Activated naive CD4-positive, alpha-beta T cell treated with anti-CD3 and anti-CD28 coated beads, Interleukin-2, amount 10 ng/mL, durations not matched to agents 7 days and 5 days (primary cell): ENCODE measurements at regions not wholly inside any gene's neighbourhood (a gene's known extent, or its start where the extent isn't known, plus 50 kb on each side); places are given as distances from the start of the nearest gene placed in this dataset.

Source experiments
- CTCF ChIA-PET: fragments of 350-600 bp; sonication (Branson Sonifier 250); formaldehyde crosslinking; loops from one replicate; lab custom pipeline; 2021; ENCODE audit warnings: antibody characterized with exemption; lab: Charles Lee
- DNase-seq: peaks from one replicate; pipeline ENCODE4 v3.0.0-alpha.2; 2020
- H3K27ac Mint-ChIP-seq: one replicate; pipeline ENCODE4 v1.8.0; 2021; ENCODE audit warnings: mild to moderate bottlenecking, moderate library complexity, mixed read lengths
- H3K27me3 Mint-ChIP-seq: one replicate; pipeline ENCODE4 v1.8.0; 2021; ENCODE audit warnings: mild to moderate bottlenecking, mixed read lengths
- H3K36me3 Mint-ChIP-seq: one replicate; pipeline ENCODE4 v1.8.0; 2021; ENCODE audit warnings: mixed read lengths
- H3K4me1 Mint-ChIP-seq: one replicate; pipeline ENCODE4 v1.8.0; 2021; ENCODE audit warnings: mixed read lengths
- H3K4me3 Mint-ChIP-seq: one replicate; pipeline ENCODE4 v1.8.0; 2021; ENCODE audit warnings: mild to moderate bottlenecking, moderate library complexity, mixed read lengths
- H3K9me3 Mint-ChIP-seq: one replicate; pipeline ENCODE4 v1.8.0; 2021; ENCODE audit warnings: mixed read lengths

GRCh38 chr2:241986836-241987641 lies 117.5 kb downstream of the RTP5 start:
- Mint-ChIP-seq H3K9me3 (peaks cover 24% of the 10 kb centered on the region), H3K4me1 (peaks cover 16% of the 10 kb centered on the region), H3K27me3 (peaks cover 6% of the 10 kb centered on the region), H3K4me3 (no peak overlapping the region), H3K27ac (peak overlapping the region; percentile 55), H3K36me3 (no peaks in the 10 kb centered on the region)
- CTCF ChIA-PET, result no interaction called here
- DNase-seq, result no peak

- CTCF ChIA-PET, result interaction anchor here (1.0 kb wide), 1 partner anchor 36 kb away, joined by 3 read pairs; no protein-coding TSS in a partner anchor
- Mint-ChIP-seq H3K9me3 (peaks cover 24% of the 10 kb centered on the region), H3K4me1 (peaks cover 16% of the 10 kb centered on the region), H3K4me3 (no peak overlapping the region), H3K27me3 (peaks cover 6% of the 10 kb centered on the region), H3K27ac (no peak overlapping the region), H3K36me3 (no peaks in the 10 kb centered on the region)
- DNase-seq, result no peak
Measured at GRCh38 chr2:241987726-241988125, 118.2 kb downstream of the RTP5 start.

GRCh38 chr2:241988146-241988545 lies 118.6 kb downstream of the RTP5 start:
- DNase-seq, result no peak
- Mint-ChIP-seq H3K36me3 (no peaks in the 10 kb centered on the region), H3K9me3 (peaks cover 24% of the 10 kb centered on the region), H3K27me3 (peaks cover 6% of the 10 kb centered on the region), H3K27ac (no peak overlapping the region), H3K4me1 (peaks cover 16% of the 10 kb centered on the region), H3K4me3 (no peak overlapping the region)
- CTCF ChIA-PET, result interaction anchor here (1.0 kb wide), 1 partner anchor 36 kb away, joined by 3 read pairs; no protein-coding TSS in a partner anchor

- peaks cover 24% of the 10 kb centered on the region for H3K9me3 Mint-ChIP-seq
- CTCF ChIA-PET, result no interaction called here
- H3K4me1 Mint-ChIP-seq, result peaks cover 14% of the 10 kb centered on the region
- H3K27me3 Mint-ChIP-seq, result peaks cover 6% of the 10 kb centered on the region
- no peaks in the 10 kb centered on the region for H3K36me3 Mint-ChIP-seq
- H3K27ac Mint-ChIP-seq, result no peak overlapping the region
- H3K4me3 Mint-ChIP-seq, result no peak overlapping the region
- no peak for DNase-seq
Measured at GRCh38 chr2:241989074-241989473, 119.5 kb downstream of the RTP5 start.

- peaks cover 7% of the 10 kb centered on the region for H3K4me1 Mint-ChIP-seq
- no peak overlapping the region for H3K27ac Mint-ChIP-seq
- peaks cover 2% of the 10 kb centered on the region for H3K27me3 Mint-ChIP-seq
Measured at GRCh38 chr2:241990466-241990865, 120.9 kb downstream of the RTP5 start.

GRCh38 chr2:241991299-241991698 lies 121.8 kb downstream of the RTP5 start:
- no peak overlapping the region for H3K4me3 Mint-ChIP-seq
- DNase-seq, result no peak
- H3K4me1 Mint-ChIP-seq, result no peaks in the 10 kb centered on the region
- no peaks in the 10 kb centered on the region for H3K36me3 Mint-ChIP-seq
- no peaks in the 10 kb centered on the region for H3K27me3 Mint-ChIP-seq
- peaks cover 22% of the 10 kb centered on the region for H3K9me3 Mint-ChIP-seq
- CTCF ChIA-PET, result no interaction called here
- H3K27ac Mint-ChIP-seq, result no peak overlapping the region

More at GRCh38 chr2:241990466-241990865, 120.9 kb downstream of the RTP5 start:
- Mint-ChIP-seq H3K9me3 (peaks cover 24% of the 10 kb centered on the region), H3K36me3 (no peaks in the 10 kb centered on the region), H3K4me3 (no peak overlapping the region)
- CTCF ChIA-PET, result no interaction called here
- DNase-seq, result no peak

- DNase-seq, result no peak
- Mint-ChIP-seq H3K27ac (no peak overlapping the region), H3K36me3 (no peaks in the 10 kb centered on the region), H3K27me3 (no peaks in the 10 kb centered on the region), H3K4me1 (no peaks in the 10 kb centered on the region), H3K4me3 (no peak overlapping the region), H3K9me3 (peaks cover 11% of the 10 kb centered on the region)
- CTCF ChIA-PET, result no interaction called here
Measured at GRCh38 chr2:241992753-241993152, 123.2 kb downstream of the RTP5 start.

GRCh38 chr2:241993386-241994005 lies 124.0 kb downstream of the RTP5 start:
- peaks cover 8% of the 10 kb centered on the region for H3K9me3 Mint-ChIP-seq
- no peak overlapping the region for H3K27ac Mint-ChIP-seq

GRCh38 chr2:241994086-241994485 lies 124.6 kb downstream of the RTP5 start:
- H3K4me1 Mint-ChIP-seq, result no peaks in the 10 kb centered on the region
- H3K9me3 Mint-ChIP-seq, result peaks cover 7% of the 10 kb centered on the region
- no peak overlapping the region for H3K27ac Mint-ChIP-seq
- no peaks in the 10 kb centered on the region for H3K27me3 Mint-ChIP-seq
- H3K4me3 Mint-ChIP-seq, result no peak overlapping the region
- CTCF ChIA-PET, result no interaction called here
- no peak for DNase-seq
- no peaks in the 10 kb centered on the region for H3K36me3 Mint-ChIP-seq

More at GRCh38 chr2:241993386-241994005, 124.0 kb downstream of the RTP5 start:
- H3K36me3 Mint-ChIP-seq, result no peaks in the 10 kb centered on the region
- H3K27me3 Mint-ChIP-seq, result no peaks in the 10 kb centered on the region
- no peaks in the 10 kb centered on the region for H3K4me1 Mint-ChIP-seq
- CTCF ChIA-PET, result no interaction called here
- DNase-seq, result no peak
- H3K4me3 Mint-ChIP-seq, result no peak overlapping the region

- Mint-ChIP-seq H3K4me1 (no peaks in the 10 kb centered on the region), H3K4me3 (no peak overlapping the region), H3K9me3 (peaks cover 2% of the 10 kb centered on the region), H3K27ac (no peak overlapping the region), H3K27me3 (no peaks in the 10 kb centered on the region), H3K36me3 (no peaks in the 10 kb centered on the region)
- no peak for DNase-seq
- CTCF ChIA-PET, result no interaction called here
Measured at GRCh38 chr2:241994556-241995213, 125.2 kb downstream of the RTP5 start.

- Mint-ChIP-seq H3K4me3 (no peak overlapping the region), H3K27me3 (no peaks in the 10 kb centered on the region), H3K9me3 (no peaks in the 10 kb centered on the region), H3K27ac (no peak overlapping the region), H3K36me3 (no peaks in the 10 kb centered on the region), H3K4me1 (no peaks in the 10 kb centered on the region)
- DNase-seq, result no peak
- CTCF ChIA-PET, result no interaction called here
Measured at GRCh38 chr2:241996100-241996499, 126.6 kb downstream of the RTP5 start.

- DNase-seq, result no peak
- peaks cover under 1% of the 10 kb centered on the region for H3K4me1 Mint-ChIP-seq
- CTCF ChIA-PET, result no interaction called here
- no peak overlapping the region for H3K4me3 Mint-ChIP-seq
- H3K27me3 Mint-ChIP-seq, result no peaks in the 10 kb centered on the region
- H3K9me3 Mint-ChIP-seq, result no peaks in the 10 kb centered on the region
- H3K27ac Mint-ChIP-seq, result no peak overlapping the region
- no peaks in the 10 kb centered on the region for H3K36me3 Mint-ChIP-seq
Measured at GRCh38 chr2:241997017-241997416, 127.5 kb downstream of the RTP5 start.

GRCh38 chr2:241999184-241999583 lies 129.7 kb downstream of the RTP5 start:
- DNase-seq, result no peak
- Mint-ChIP-seq H3K27me3 (no peaks in the 10 kb centered on the region), H3K36me3 (no peaks in the 10 kb centered on the region), H3K4me1 (peaks cover 10% of the 10 kb centered on the region), H3K9me3 (peaks cover 3% of the 10 kb centered on the region), H3K27ac (no peak overlapping the region), H3K4me3 (no peak overlapping the region)
- CTCF ChIA-PET, result interaction anchor here (3.0 kb wide), 1 partner anchor 48 kb away, joined by 12 read pairs; no protein-coding TSS in a partner anchor

GRCh38 chr2:242001853-242002252 lies 132.3 kb downstream of the RTP5 start:
- CTCF ChIA-PET, result no interaction called here
- H3K27me3 Mint-ChIP-seq, result no peaks in the 10 kb centered on the region
- peaks cover 10% of the 10 kb centered on the region for H3K4me1 Mint-ChIP-seq
- H3K27ac Mint-ChIP-seq, result no peak overlapping the region
- peaks cover 4% of the 10 kb centered on the region for H3K36me3 Mint-ChIP-seq
- DNase-seq, result no peak
- H3K4me3 Mint-ChIP-seq, result no peak overlapping the region
- H3K9me3 Mint-ChIP-seq, result peaks cover 20% of the 10 kb centered on the region
